CD4-positive, alpha-beta T cell treated with Interleukin-21 for 1 hour (primary cell): ENCODE measurements at regions not wholly inside any gene's neighbourhood (a gene's known extent, or its start where the extent isn't known, plus 50 kb on each side); places are given as distances from the start of the nearest gene placed in this dataset.
"Not testable (repeated sequence)": the region's sequence is repeated elsewhere in the genome, so short reads cannot be mapped to it uniquely, and the experiment has no call there.

Experiments used
- DNase-seq: peaks from one replicate; pipeline ENCODE4 v3.0.0-alpha.2; 2020

GRCh38 chr4:186775902-186776301 is 52.2 kb upstream of the FAT1 start:
- no peak for DNase-seq

GRCh38 chr4:186778134-186778533 is 54.5 kb upstream of the FAT1 start:
- DNase-seq = no peak

DNA sequence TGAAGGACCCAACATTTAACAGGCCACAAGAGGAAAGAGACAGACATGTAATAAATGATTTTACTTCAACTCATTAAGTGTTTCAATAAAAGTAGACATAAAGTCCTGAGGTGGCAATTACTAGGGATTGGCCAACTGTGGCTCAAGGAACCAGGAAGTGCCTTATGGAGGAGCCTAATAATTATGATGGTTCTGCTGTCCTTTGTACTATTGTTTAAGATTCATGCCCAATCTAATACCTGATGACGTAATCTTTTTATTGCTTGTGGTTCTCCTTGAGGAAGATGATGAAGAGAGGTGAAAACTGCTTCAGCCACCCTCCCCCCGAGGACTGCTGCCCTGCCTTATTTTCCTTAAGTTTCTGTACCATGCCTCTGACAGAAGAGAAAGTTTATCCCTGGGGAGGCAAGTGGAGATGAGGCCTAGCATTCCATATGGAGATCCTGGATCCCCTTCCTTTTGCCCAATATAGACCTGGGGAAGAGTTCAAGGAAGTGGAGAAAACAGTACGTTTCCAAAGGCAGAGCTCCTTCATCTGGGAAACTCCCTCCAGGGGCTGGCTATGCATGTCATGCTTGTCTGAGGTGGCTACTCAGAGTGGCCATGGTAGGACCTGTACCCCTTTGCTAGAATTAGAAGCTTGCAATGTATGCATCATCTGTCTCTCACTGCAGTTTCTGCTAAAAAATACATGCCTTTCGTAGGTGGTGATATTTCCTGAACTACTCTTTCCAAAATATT is 56.8 kb upstream of the FAT1 start:
- DNase-seq = no peak

DNA sequence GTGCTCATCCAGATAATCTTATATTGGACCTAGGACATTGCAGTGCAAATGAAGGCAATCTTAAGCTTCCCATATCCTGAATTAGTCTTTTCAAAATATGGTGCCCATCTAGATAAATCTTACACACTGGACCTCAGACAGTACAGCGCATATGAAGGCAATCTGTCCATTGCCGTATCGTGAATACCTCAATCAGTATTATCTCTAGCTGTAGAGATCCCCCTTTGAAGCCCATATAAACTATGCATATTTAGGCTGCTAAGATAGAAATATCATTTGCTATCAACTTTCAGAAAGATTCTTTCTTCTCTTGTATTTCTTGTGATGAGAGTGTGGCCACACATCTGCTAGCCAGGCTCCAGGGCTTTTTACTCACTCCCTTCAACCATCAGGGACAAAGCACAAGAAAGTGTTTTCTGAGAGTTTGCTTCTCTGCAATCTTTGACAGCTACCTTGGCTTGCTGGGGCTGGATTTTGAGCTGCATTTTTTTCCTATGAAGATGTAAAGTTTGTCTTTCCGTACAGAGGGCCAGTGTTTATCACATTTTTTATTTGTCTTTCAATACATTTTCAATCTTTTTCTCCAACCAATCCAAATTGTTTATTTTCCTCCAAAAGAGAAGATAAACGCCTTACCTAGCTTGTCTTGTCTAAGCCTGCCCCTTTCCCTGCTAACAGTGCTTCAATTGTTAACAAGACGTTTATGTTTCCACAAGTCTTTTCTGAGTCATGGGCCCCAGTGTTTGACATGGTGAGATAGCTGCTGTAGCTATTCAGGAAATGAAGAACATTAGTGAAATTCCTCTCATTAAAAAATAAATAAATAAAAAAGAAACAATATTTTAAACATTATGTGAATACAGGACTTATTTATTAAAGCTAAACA is 57.6 kb upstream of the FAT1 start:
- DNase-seq = no peak

GRCh38 chr4:186782302-186782701 is 58.6 kb upstream of the FAT1 start:
- DNase-seq = no peak

GRCh38 chr4:186787536-186787935 is 63.9 kb upstream of the FAT1 start:
- DNase-seq = no peak

- DNase-seq = no peak
Measured at GRCh38 chr4:186789651-186790050, 66.0 kb upstream of the FAT1 start.

GRCh38 chr4:186790630-186791029 is 67.0 kb upstream of the FAT1 start:
- no peak for DNase-seq

GRCh38 chr4:186792728-186793366 is 69.2 kb upstream of the FAT1 start:
- DNase-seq = no peak

DNA sequence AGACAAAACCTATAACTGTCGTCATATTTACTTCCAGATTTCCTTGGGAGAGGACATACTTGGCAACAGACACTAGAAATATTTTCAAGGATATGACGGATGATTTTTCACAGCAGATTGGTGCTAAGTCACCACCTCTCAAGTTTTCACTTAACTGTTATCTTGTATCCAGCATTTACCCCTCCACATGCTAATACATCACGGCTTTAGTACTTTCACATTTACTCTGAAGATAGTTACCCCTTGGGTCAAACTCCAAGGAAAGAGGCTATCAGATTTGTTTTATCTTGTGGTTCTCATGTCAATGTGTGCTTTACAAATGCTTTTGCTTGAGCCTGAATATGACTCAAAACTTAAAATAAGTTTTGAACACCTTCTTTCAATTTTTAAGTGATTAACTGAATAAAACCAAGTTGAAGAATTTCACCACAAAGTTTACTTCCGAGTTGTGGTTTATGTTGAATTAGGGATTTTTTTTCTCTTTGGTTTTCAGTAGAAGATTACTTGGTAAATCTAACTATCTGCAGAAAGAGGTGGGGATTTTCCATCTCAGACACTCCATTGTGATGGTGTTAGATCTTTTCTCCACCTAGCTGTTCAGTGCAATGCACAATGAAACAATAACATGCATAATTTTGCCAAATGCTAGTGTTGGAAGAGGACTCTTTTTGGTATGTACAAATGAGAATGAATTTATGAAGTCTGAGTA is 75.4 kb upstream of the FAT1 start:
- DNase-seq = no peak

DNA sequence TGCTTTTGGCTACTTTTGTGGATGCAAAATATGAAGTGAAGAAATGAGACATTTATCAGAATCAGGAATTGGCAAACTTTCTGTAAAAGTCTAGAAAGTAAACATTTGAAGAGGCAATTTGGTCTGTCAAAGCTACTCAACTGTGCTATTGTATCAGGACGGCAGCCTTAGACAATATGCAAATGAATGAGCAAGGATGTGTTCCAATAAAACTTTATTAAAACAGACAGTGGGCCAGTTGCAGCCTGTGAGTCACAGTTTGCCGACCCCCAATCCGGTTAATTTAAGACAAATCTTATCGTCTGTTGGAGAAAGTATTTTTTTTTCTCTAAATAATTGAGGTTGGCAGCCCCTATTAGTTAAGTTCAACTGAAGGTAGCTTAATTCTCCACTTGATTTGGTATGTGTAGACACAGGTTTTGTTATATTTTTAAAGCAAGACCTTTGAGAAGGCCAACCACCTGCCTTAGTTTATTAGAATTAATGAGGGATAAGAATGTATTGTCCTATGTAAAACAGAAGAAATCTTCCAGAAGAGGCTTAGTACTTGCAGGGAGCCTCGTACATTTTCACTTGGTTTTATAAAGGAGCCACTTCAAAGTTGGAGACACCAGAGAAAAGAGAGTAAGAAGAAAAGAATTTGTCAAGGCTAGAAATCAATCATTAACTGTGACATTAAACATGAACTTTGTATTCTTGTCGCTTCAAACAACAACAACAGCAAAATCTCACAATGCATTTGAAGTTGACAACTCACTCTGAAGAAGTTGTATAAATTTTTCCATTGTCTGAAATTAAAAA is 81.6 kb upstream of the FAT1 start:
- no peak for DNase-seq

DNA sequence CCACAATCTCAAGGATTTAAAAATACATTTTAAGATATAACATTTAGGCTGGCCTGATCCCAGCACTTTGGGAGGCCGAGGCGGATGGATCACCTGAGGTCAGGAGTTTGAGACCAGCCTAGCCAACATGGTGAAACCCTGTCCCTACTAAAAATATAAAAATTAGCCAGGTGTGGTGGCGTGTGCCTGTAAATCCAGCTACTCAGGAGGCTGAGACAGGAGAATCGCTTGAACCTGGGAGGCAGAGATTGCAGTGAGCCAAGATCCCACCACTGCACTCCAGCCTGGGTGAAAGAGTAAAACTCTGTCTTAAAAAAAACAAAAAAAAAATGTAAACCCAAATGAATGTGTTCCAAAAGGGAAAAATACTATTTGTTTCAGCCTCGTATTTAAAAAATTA is 82.3 kb upstream of the FAT1 start:
- not testable (repeated sequence) for DNase-seq

- no peak for DNase-seq
Measured at GRCh38 chr4:186806679-186807421, 83.2 kb upstream of the FAT1 start.

DNA sequence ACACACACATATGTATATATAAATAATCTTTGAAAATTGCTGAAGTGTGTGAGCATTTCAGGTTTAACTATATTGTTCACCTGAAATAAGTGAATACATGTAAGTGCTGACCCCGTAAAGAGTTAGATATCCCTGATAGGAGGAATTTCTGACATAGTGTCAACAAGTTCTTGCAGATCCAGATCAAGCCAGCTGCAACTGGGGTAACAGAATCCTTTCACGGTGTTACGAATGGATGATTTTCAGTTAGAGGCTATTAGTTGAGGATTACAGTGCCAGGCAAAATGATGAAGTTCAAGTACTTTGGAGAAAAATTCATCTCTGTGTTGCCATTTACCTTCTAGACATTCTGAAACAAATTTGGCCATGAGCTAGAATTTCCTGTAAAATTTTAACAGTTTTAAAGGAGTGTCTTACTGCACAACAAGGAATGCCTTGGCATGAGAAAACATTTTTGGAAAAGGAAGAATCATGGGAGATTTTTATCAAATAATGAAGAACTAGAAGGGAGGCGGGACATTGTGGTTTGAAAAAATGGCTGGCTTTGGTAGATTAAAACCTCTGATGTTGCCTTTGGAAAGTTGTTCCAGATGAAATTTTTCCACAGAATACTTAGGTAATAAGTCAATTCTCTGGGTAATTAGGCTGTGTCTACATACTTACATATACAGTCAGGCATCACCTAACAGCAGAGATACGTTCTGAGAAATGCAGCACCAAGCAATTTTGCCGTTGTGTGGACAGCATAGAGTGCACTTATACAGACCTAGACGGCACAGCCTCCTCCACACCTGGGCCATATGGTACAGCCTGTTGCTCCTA is 84.4 kb upstream of the FAT1 start:
- DNase-seq = no peak

- DNase-seq = no peak
Measured at GRCh38 chr4:186808630-186809018, 85.0 kb upstream of the FAT1 start.

- no peak for DNase-seq
Measured at GRCh38 chr4:186809070-186809469, 85.4 kb upstream of the FAT1 start.

DNA sequence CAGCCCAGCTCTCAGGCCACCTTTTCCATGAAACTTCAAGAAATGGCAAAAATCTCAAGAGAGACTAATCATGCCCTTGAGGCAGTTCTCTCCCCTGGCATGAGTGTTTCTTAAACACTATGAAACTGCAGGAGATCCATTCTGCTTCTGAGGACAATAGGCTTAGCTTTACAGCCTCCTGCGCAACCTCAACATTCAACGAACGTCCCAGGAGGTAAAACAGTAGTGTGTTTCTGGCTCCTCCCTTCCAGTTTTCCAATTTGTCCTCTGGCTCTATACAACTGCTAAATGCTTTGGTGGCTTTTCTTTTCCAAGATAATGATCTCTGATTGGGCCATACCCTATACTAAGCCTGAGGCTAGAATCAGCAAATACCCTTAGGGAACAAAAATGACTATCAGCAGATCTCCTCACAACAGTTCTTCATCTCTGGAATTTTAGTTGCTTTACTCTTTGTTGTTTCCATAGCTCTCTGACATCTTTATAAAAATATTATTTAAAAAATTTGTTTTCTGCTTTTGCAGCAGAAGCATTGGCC is 87.0 kb upstream of the FAT1 start:
- DNase-seq = no peak

DNA sequence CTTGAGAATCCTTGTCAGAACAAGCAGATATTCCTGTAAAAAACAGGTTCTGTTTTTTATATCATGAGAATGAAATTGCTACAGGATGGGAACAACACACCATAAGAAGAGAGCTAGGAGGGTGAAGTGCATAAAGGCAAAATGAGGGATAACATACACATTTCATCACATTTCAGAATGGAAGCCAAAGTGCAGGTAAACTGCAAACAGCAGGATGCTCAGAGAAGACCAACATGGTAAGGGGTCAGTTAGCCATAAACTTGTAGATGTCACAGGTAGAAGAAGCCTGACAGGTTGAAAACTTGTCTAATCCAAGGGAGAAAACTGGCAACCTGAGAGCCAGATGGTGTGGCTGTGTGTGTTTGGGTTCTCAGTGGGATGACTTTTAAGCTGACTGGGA is 88.9 kb upstream of the FAT1 start:
- DNase-seq = no peak

DNA sequence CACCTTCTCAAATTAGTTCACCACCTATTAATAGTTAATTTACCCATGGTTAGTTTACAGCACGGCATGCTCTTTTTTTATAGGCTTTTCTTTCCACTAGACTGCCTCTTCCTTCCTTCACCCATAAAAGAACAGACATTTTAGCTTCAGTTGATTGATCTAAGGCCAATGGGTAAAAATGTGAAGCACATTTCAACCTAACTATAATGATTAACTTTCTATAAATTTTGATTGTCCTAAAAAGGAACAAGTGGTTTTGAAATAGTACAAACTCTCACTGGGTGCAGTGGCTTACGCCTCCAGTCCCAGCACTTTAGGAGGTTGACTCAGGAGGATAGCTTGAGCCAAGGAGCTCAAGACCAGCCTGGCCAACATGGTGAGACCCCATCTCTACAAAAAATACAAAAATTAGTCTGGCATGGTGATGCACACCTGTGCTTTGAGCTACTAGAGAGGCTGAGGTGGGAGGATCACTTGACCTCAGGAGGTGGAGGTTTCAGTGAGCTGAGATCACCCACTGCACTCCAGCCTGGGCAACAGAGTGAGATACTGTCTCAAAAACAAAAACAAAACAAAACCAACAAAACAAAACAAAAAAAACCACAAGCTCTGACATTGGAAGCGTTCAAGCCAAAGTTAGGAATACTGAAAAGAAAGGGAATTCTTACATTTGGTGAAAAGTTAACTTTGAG is 89.9 kb upstream of the FAT1 start:
- DNase-seq = no peak
